Inflammatory macrophage (primary cell): ENCODE measurements at regions not wholly inside any gene's neighbourhood (a gene's known extent, or its start where the extent isn't known, plus 50 kb on each side); places are given as distances from the start of the nearest gene placed in this dataset.
"Not testable (repeated sequence)": the region's sequence is repeated elsewhere in the genome, so short reads cannot be mapped to it uniquely, and the experiment has no call there.

ENCODE experiments used
- DNase-seq, 2 donors: peaks; one replicate each; pipeline ENCODE4 v3.0.0-alpha.2; 2020 to 2022

- no peak for DNase-seq
Measured at GRCh38 chr3:181521831-181522230, 189.9 kb upstream of the SOX2 start.

- no peak for DNase-seq
Measured at GRCh38 chr3:181518222-181518621, 193.5 kb upstream of the SOX2 start.

- DNase-seq = no peak
Measured at GRCh38 chr3:181512787-181513186, 198.9 kb upstream of the SOX2 start.

- DNase-seq = no peak
Measured at GRCh38 chr3:181510500-181510899, 201.2 kb upstream of the SOX2 start.

- DNase-seq = no peak
Measured at GRCh38 chr3:181497358-181497757, 214.4 kb upstream of the SOX2 start.

GRCh38 chr3:181493423-181493822 is 218.3 kb upstream of the SOX2 start:
- DNase-seq = no peak

- DNase-seq = no peak
Measured at GRCh38 chr3:181488536-181488935, 223.2 kb upstream of the SOX2 start.

GRCh38 chr3:181487236-181487978 is 224.3 kb upstream of the SOX2 start:
- DNase-seq = no peak

GRCh38 chr3:181486141-181486885 is 225.4 kb upstream of the SOX2 start:
- DNase-seq = no peak

- no peak for DNase-seq
Measured at GRCh38 chr3:181484026-181484425, 227.7 kb upstream of the SOX2 start.

- DNase-seq = not testable (repeated sequence)
Measured at GRCh38 chr3:181475146-181475545, 236.6 kb upstream of the SOX2 start.

GRCh38 chr3:181470349-181470748 is 241.4 kb upstream of the SOX2 start:
- DNase-seq = no peak

- DNase-seq = no peak
Measured at GRCh38 chr3:181464033-181464694, 247.6 kb upstream of the SOX2 start.

GRCh38 chr3:181461381-181461780 is 250.3 kb upstream of the SOX2 start:
- no peak for DNase-seq

- no peak for DNase-seq
Measured at GRCh38 chr3:181459516-181459915, 252.2 kb upstream of the SOX2 start.

- no peak for DNase-seq
Measured at GRCh38 chr3:181458857-181459256, 252.9 kb upstream of the SOX2 start.

GRCh38 chr3:181457756-181458155 is 254.0 kb upstream of the SOX2 start:
- no peak for DNase-seq

GRCh38 chr3:181457190-181457589 is 254.5 kb upstream of the SOX2 start:
- no peak for DNase-seq

- no peak for DNase-seq
Measured at GRCh38 chr3:181455276-181455675, 256.4 kb upstream of the SOX2 start.

GRCh38 chr3:181454451-181455027 is 257.2 kb upstream of the SOX2 start:
- no peak for DNase-seq

- no peak for DNase-seq
Measured at GRCh38 chr3:181446741-181447140, 265.0 kb upstream of the SOX2 start.

- DNase-seq = no peak
Measured at GRCh38 chr3:181442066-181442465, 269.7 kb upstream of the SOX2 start.

- no peak for DNase-seq
Measured at GRCh38 chr3:181432992-181433391, 278.7 kb upstream of the SOX2 start.
